NCI-H69 (cell line): ENCODE measurements at regions not wholly inside any gene's neighbourhood (a gene's known extent, or its start where the extent isn't known, plus 50 kb on each side); places are given as distances from the start of the nearest gene placed in this dataset.
A peak's percentile ranks its signal among the peaks of the same experiment; 100 is the strongest.

Experiments
- DNase-seq: peaks from one replicate; lab custom pipeline; 2025; lab: John Stamatoyannopoulos, UW

- DNase-seq, result no peak
These were observed 579.9 kb downstream of the BMP2 start for GRCh38 chr20:7347409-7347808.

GRCh38 chr20:7348253-7348652 is 580.8 kb downstream of the BMP2 start:
- DNase-seq, result no peak

- DNase-seq, result no peak
These were observed 584.7 kb downstream of the BMP2 start for GRCh38 chr20:7352165-7352564.

GRCh38 chr20:7355051-7355450 is 585.2 kb downstream of the HAO1 start:
- no peak for DNase-seq

- peak; percentile 54 for DNase-seq
These were observed 581.6 kb downstream of the HAO1 start for GRCh38 chr20:7358670-7359069.

GRCh38 chr20:7359739-7360138 is 580.5 kb downstream of the HAO1 start:
- DNase-seq, result no peak

GRCh38 chr20:7361321-7361720 is 578.9 kb downstream of the HAO1 start:
- DNase-seq, result peak; percentile 88

GRCh38 chr20:7361931-7362330 is 578.3 kb downstream of the HAO1 start:
- DNase-seq, result peak; percentile 65

GRCh38 chr20:7362601-7363000 is 577.7 kb downstream of the HAO1 start:
- peak; percentile 90 for DNase-seq

- DNase-seq, result no peak
These were observed 574.1 kb downstream of the HAO1 start for GRCh38 chr20:7366189-7366588.

- no peak for DNase-seq
These were observed 568.6 kb downstream of the HAO1 start for GRCh38 chr20:7371518-7372163.

- peak; percentile 9 for DNase-seq
These were observed 564.4 kb downstream of the HAO1 start for GRCh38 chr20:7375905-7376304.

GRCh38 chr20:7378864-7379605 is 561.2 kb downstream of the HAO1 start:
- no peak for DNase-seq

- DNase-seq, result no peak
These were observed 560.5 kb downstream of the HAO1 start for GRCh38 chr20:7379621-7380220.

GRCh38 chr20:7383216-7383615 is 557.0 kb downstream of the HAO1 start:
- DNase-seq, result peak; percentile 68

- no peak for DNase-seq
These were observed 552.5 kb downstream of the HAO1 start for GRCh38 chr20:7387638-7388193.

- no peak for DNase-seq
These were observed 551.0 kb downstream of the HAO1 start for GRCh38 chr20:7389216-7389615.

GRCh38 chr20:7392542-7393206 is 547.6 kb downstream of the HAO1 start:
- DNase-seq, result peak; percentile 62

- DNase-seq, result no peak
These were observed 541.1 kb downstream of the HAO1 start for GRCh38 chr20:7399114-7399513.

GRCh38 chr20:7399575-7399974 is 540.7 kb downstream of the HAO1 start:
- DNase-seq, result no peak

GRCh38 chr20:7406671-7407070 is 533.6 kb downstream of the HAO1 start:
- DNase-seq, result peak; percentile 52

- DNase-seq, result peak; percentile 60
These were observed 530.1 kb downstream of the HAO1 start for GRCh38 chr20:7410150-7410549.
